ENCODE measurements at regions not wholly inside any gene's neighbourhood (a gene's known extent, or its start where the extent isn't known, plus 50 kb on each side); places are given as distances from the start of the nearest gene placed in this dataset.
"Not testable (repeated sequence)": the region's sequence is repeated elsewhere in the genome, so short reads cannot be mapped to it uniquely, and the experiment has no call there.

DNA sequence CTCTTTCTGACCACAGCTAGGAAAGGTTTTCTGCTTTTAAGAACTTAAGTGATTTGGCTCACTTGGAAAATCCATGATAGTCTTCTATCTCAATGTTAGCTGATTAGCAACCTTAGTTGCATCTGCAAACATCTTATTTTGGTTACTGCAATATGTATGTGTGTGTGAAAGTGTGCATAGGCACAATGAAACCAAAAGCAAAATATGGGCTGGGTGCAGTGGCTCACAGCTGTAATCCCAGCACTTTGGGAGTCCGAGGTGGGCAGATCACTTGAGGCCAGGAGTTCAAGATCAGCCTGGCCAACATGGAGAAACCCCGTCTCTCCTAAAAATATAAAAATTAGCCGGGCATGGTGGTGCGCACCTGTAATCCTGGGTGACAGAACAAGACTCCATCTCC is 246.9 kb upstream of the NCAM1 start:
- TF ChIP-seq, protein P1, sequence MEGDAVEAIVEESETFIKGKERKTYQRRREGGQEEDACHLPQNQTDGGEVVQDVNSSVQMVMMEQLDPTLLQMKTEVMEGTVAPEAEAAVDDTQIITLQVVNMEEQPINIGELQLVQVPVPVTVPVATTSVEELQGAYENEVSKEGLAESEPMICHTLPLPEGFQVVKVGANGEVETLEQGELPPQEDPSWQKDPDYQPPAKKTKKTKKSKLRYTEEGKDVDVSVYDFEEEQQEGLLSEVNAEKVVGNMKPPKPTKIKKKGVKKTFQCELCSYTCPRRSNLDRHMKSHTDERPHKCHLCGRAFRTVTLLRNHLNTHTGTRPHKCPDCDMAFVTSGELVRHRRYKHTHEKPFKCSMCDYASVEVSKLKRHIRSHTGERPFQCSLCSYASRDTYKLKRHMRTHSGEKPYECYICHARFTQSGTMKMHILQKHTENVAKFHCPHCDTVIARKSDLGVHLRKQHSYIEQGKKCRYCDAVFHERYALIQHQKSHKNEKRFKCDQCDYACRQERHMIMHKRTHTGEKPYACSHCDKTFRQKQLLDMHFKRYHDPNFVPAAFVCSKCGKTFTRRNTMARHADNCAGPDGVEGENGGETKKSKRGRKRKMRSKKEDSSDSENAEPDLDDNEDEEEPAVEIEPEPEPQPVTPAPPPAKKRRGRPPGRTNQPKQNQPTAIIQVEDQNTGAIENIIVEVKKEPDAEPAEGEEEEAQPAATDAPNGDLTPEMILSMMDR (IDR thresholded peaks at IDR 0.05): not testable (repeated sequence)
- TF ChIP-seq POLR2AphosphoS5, POLR2A (IDR thresholded peaks at IDR 0.05): not testable (repeated sequence)

Data from transverse colon (tissue), 4 donors.